CD14-positive monocyte (primary cell): ENCODE measurements at regions not wholly inside any gene's neighbourhood (a gene's known extent, or its start where the extent isn't known, plus 50 kb on each side); places are given as distances from the start of the nearest gene placed in this dataset.

ENCODE experiments used
- DNase-seq, 3 donors: peaks; one replicate each; pipeline ENCODE4 v3.0.0-alpha.2; 2011 to 2022
- H2AFZ ChIP-seq: 2 replicates; pipeline ENCODE4 v1.6.0; 2012; ENCODE audit warnings: mild to moderate bottlenecking, low read depth, low read length, inconsistent platforms; ENCODE audit not compliant: insufficient read depth, poor library complexity, severe bottlenecking
- H3K27ac ChIP-seq, 2 donors: 1 replicate in 1 of 2; 2 replicates in 1 of 2; pipeline ENCODE4 v1.5.1; 2012 to 2013; ENCODE audit warnings: low read length in 2 of 2, control low read depth in 1 of 2, inconsistent platforms in 1 of 2, low read depth in 1 of 2, mild to moderate bottlenecking in 1 of 2
- H3K27me3 ChIP-seq, 2 donors: one replicate each; pipeline versions ENCODE4 v1.6.0 to v1.6.1; 2011 to 2013; ENCODE audit warnings: low read length in 2 of 2; ENCODE audit not compliant: control insufficient read depth in 2 of 2, insufficient read depth in 2 of 2
- H3K36me3 ChIP-seq, 2 donors: replicated peaks in 1 of 2; 1 replicate in 1 of 2; 2 replicates in 1 of 2; pipeline versions ENCODE4 v1.5.1 to v1.6.1; 2012 to 2013; ENCODE audit warnings: low read length in 2 of 2, control low read depth in 1 of 2, inconsistent platforms in 1 of 2, mild to moderate bottlenecking in 1 of 2; ENCODE audit not compliant: insufficient read depth in 2 of 2, control insufficient read depth in 1 of 2
- H3K4me1 ChIP-seq, 2 donors: 1 replicate in 1 of 2; 2 replicates in 1 of 2; pipeline versions ENCODE4 v1.5.1 to v1.6.1; 2012 to 2013; ENCODE audit warnings: low read length in 2 of 2, control low read depth in 1 of 2, inconsistent platforms in 1 of 2, mild to moderate bottlenecking in 1 of 2, moderate library complexity in 1 of 2; ENCODE audit not compliant: insufficient read depth in 2 of 2, control insufficient read depth in 1 of 2
- H3K4me2 ChIP-seq: replicated peaks from 2 replicates; pipeline ENCODE3; 2012; ENCODE audit warnings: low read length, moderate library complexity, mild to moderate bottlenecking; ENCODE audit not compliant: poor library complexity, severe bottlenecking; ENCODE audit errors: extremely low read depth
- H3K4me3 ChIP-seq, 3 experiments: fragments of 200-600 bp in 1 of 3; sonication (generic) in 1 of 3; replicated peaks in 1 of 3; 1 replicate in 2 of 3; 2 replicates in 1 of 3; pipeline ENCODE4 v1.5.1; 2011 to 2013; ENCODE audit warnings: low read length in 3 of 3, mild to moderate bottlenecking in 3 of 3, control low read depth in 2 of 3, low read depth in 2 of 3, inconsistent platforms in 1 of 3, moderate library complexity in 1 of 3
- H3K79me2 ChIP-seq: 2 replicates; pipeline ENCODE4 v1.6.0; 2012; ENCODE audit warnings: mild to moderate bottlenecking, control low read depth, inconsistent platforms, low read length, moderate library complexity; ENCODE audit not compliant: insufficient read depth
- H3K9ac ChIP-seq: 2 replicates; pipeline ENCODE4 v1.6.0; 2017; ENCODE audit warnings: low read length, mild to moderate bottlenecking; ENCODE audit not compliant: insufficient read depth, poor library complexity, severe bottlenecking
- H3K9me3 ChIP-seq, 2 donors: replicated peaks in 1 of 2; 1 replicate in 1 of 2; 2 replicates in 1 of 2; pipeline versions ENCODE4 v1.5.1 to v1.6.1; 2012 to 2013; ENCODE audit warnings: low read length in 2 of 2, control low read depth in 1 of 2; ENCODE audit not compliant: control insufficient read depth in 1 of 2, insufficient read depth in 1 of 2
- H4K20me1 ChIP-seq: 2 replicates; pipeline ENCODE4 v1.6.0; 2012; ENCODE audit warnings: mild to moderate bottlenecking, low read length, control low read depth, moderate library complexity; ENCODE audit not compliant: insufficient read depth
- H3K27ac Mint-ChIP-seq, 7 donors: one replicate each; pipeline ENCODE4 v1.8.0; 2020; ENCODE audit warnings: mild to moderate bottlenecking in 7 of 7, mixed read lengths in 7 of 7, moderate library complexity in 6 of 7, inconsistent platforms in 2 of 7
- H3K27me3 Mint-ChIP-seq, 3 donors: one replicate each; pipeline ENCODE4 v1.8.0; 2021 to 2022; ENCODE audit warnings: low read depth in 3 of 3, mild to moderate bottlenecking in 3 of 3, mixed read lengths in 3 of 3, moderate library complexity in 3 of 3, inconsistent platforms in 1 of 3
- H3K36me3 Mint-ChIP-seq, 2 donors: one replicate each; pipeline ENCODE4 v1.8.0; 2020; ENCODE audit warnings: mixed read lengths in 2 of 2, inconsistent platforms in 1 of 2, mild to moderate bottlenecking in 1 of 2
- H3K4me1 Mint-ChIP-seq: one replicate; pipeline ENCODE4 v1.8.0; 2020; ENCODE audit warnings: mild to moderate bottlenecking, mixed read lengths
- H3K4me3 Mint-ChIP-seq, 2 donors: one replicate each; pipeline ENCODE4 v1.8.0; 2020; ENCODE audit warnings: mild to moderate bottlenecking in 2 of 2, mixed read lengths in 2 of 2, moderate library complexity in 1 of 2
- H3K9me3 Mint-ChIP-seq, 7 donors: one replicate each; pipeline ENCODE4 v1.8.0; 2020 to 2022; ENCODE audit warnings: mixed read lengths in 7 of 7, mild to moderate bottlenecking in 6 of 7, moderate library complexity in 6 of 7, inconsistent platforms in 2 of 7
- WGBS: methylation state at CpG from one replicate; pipeline ENCODE4 v1.1.5; 2013; ENCODE audit warnings: missing lambda C conversion rate; ENCODE audit not compliant: insufficient coverage; 5-methylcytosine and 5-hydroxymethylcytosine counted together
- intact Hi-C, 2 donors: fragments of 100-400 bp; cut with micrococcal nuclease; formaldehyde crosslinking; loops; one replicate each; pipeline versions ENCODE4 v1.15.0 to v1.15.1; 2023
- TF ChIP-seq, protein P1 (sequence below): fragments of 200-600 bp; IDR thresholded peaks from one replicate; pipeline ENCODE4 v1.8.0; 2022; ENCODE audit warnings: antibody characterized with exemption, mild to moderate bottlenecking

DNA sequence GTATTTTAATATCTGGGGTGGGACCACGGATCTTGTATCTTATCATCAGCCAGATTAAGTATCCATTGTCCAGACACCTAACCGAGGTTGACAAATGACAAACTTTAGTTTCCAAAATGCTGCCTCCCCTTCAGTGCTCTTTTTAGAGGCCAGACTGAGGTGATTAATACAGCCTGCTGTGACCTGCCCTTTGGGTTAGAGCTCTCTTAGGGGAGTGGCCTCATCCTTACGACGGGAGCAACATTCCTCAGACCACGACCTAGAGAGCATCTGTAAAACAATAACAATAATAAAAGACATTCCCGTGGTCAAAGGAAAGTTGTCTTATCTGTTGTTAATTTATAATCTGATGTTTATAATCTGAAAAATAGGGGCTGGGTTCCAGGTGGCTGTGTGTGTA, 405.3 kb downstream of the LPIN1 start:
- Histone ChIP-seq H2AFZ (no peak overlapping the region), H4K20me1 (no peaks in the 10 kb centered on the region), H3K79me2 (no peaks in the 10 kb centered on the region), H3K36me3 (no peaks in the 10 kb centered on the region), H3K9me3 (no peaks in the 10 kb centered on the region), H3K27me3 (no peaks in the 10 kb centered on the region), H3K9ac (no peak overlapping the region), H3K4me2 (no peak overlapping the region), H3K4me1 (no peaks in the 10 kb centered on the region), H3K4me3 (no peak overlapping the region), H3K27ac (no peak overlapping the region)
- Mint-ChIP-seq H3K36me3 (no peaks in the 10 kb centered on the region), H3K27ac (no peak overlapping the region), H3K27me3 (peaks cover 3 to 12% (median 6%) of the 10 kb centered on the region in 3 donors), H3K4me3 (no peak overlapping the region), H3K4me1 (peaks cover 8% of the 10 kb centered on the region), H3K9me3 (no peaks in the 10 kb centered on the region)
- DNase-seq, result no peak
- TF ChIP-seq, protein P1, sequence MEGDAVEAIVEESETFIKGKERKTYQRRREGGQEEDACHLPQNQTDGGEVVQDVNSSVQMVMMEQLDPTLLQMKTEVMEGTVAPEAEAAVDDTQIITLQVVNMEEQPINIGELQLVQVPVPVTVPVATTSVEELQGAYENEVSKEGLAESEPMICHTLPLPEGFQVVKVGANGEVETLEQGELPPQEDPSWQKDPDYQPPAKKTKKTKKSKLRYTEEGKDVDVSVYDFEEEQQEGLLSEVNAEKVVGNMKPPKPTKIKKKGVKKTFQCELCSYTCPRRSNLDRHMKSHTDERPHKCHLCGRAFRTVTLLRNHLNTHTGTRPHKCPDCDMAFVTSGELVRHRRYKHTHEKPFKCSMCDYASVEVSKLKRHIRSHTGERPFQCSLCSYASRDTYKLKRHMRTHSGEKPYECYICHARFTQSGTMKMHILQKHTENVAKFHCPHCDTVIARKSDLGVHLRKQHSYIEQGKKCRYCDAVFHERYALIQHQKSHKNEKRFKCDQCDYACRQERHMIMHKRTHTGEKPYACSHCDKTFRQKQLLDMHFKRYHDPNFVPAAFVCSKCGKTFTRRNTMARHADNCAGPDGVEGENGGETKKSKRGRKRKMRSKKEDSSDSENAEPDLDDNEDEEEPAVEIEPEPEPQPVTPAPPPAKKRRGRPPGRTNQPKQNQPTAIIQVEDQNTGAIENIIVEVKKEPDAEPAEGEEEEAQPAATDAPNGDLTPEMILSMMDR, result no peak
- WGBS, result 100% methylated on average over 1 of the region's 6 CpGs
- intact Hi-C loops, result no loop called here

DNA sequence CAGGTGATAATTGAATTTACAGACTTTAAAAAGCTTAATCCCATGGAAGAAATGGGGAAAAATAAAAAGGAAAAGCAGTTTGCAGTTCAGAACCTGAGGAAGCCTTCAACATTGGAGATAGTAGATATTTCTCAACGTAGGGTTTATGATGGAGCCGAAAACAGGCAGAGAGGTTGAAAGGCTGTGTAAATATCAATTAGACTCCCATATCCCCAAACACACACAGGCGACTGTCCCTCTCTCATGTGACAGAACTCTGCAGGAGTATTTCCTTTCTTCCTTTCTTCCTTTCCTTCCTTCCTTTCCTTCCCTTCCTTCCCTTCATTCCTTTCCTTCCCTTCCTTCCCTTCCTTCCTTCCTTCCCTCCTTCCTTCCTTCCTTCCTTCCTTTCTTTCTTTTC, 406.5 kb downstream of the LPIN1 start:
- Mint-ChIP-seq H3K4me1 (peaks cover 8% of the 10 kb centered on the region), H3K27me3 (peaks cover 3 to 10% (median 4%) of the 10 kb centered on the region in 3 donors), H3K27ac (no peak overlapping the region), H3K4me3 (no peak overlapping the region), H3K9me3 (no peaks in the 10 kb centered on the region), H3K36me3 (no peaks in the 10 kb centered on the region)
- H3K27ac ChIP-seq, result no peak overlapping the region
- H3K4me3 ChIP-seq, result no peak overlapping the region
- TF ChIP-seq, protein P1, result no peak
- no peaks in the 10 kb centered on the region for H3K9me3 ChIP-seq
- H4K20me1 ChIP-seq, result no peaks in the 10 kb centered on the region
- H3K79me2 ChIP-seq, result no peaks in the 10 kb centered on the region
- H3K9ac ChIP-seq, result no peak overlapping the region
- no peaks in the 10 kb centered on the region for H3K27me3 ChIP-seq
- DNase-seq, result no peak
- intact Hi-C loops, result no loop called here
- H3K36me3 ChIP-seq, result no peaks in the 10 kb centered on the region
- H3K4me1 ChIP-seq, result no peaks in the 10 kb centered on the region
- WGBS, result no CpG with 5 or more reads among the region's 3 CpGs
- H3K4me2 ChIP-seq, result no peak overlapping the region
- H2AFZ ChIP-seq, result no peak overlapping the region
